ENCODE measurements at regions not wholly inside any gene's neighbourhood (a gene's known extent, or its start where the extent isn't known, plus 50 kb on each side); places are given as distances from the start of the nearest gene placed in this dataset.

- H3K9me3 Mint-ChIP-seq (ENCODE audit: unreplicated experiment), result peaks cover 4% of the 10 kb centered on the region
- H3K36me3 Mint-ChIP-seq (ENCODE audit: unreplicated experiment), result peaks cover 2% of the 10 kb centered on the region
- TF ChIP-seq CTCF (IDR thresholded peaks at IDR 0.05), result no peak
- H3K27ac Mint-ChIP-seq (ENCODE audit: unreplicated experiment), result peak overlapping the region; percentile 91
- no peaks in the 10 kb centered on the region for H3K27me3 Mint-ChIP-seq (ENCODE audit: unreplicated experiment)
- peaks cover 73% of the 10 kb centered on the region for H3K4me1 Mint-ChIP-seq (ENCODE audit: unreplicated experiment)
- no peak overlapping the region for H3K4me3 Mint-ChIP-seq (ENCODE audit: unreplicated experiment)
- DNase-seq (ENCODE audit: extremely low spot score, unreplicated experiment), result no peak
Observed at GRCh38 chr17:83194186-83194561, 114.8 kb downstream of the METRNL start.

- no peaks in the 10 kb centered on the region for H3K27me3 Mint-ChIP-seq (ENCODE audit: unreplicated experiment)
- no peak for DNase-seq (ENCODE audit: extremely low spot score, unreplicated experiment)
- TF ChIP-seq CTCF (IDR thresholded peaks at IDR 0.05), result no peak
- peak overlapping the region; percentile 18 for H3K4me3 Mint-ChIP-seq (ENCODE audit: unreplicated experiment)
- H3K4me1 Mint-ChIP-seq (ENCODE audit: unreplicated experiment), result peaks cover 73% of the 10 kb centered on the region
- H3K36me3 Mint-ChIP-seq (ENCODE audit: unreplicated experiment), result peaks cover 2% of the 10 kb centered on the region
- peak overlapping the region; percentile 91 for H3K27ac Mint-ChIP-seq (ENCODE audit: unreplicated experiment)
- H3K9me3 Mint-ChIP-seq (ENCODE audit: unreplicated experiment), result peaks cover 4% of the 10 kb centered on the region
Observed at GRCh38 chr17:83194761-83195329, 115.4 kb downstream of the METRNL start.

GRCh38 chr17:83195330-83196023 lies 116.1 kb downstream of the METRNL start:
- Mint-ChIP-seq H3K4me3 (ENCODE audit: unreplicated experiment) (peak overlapping the region; percentile 18), H3K27me3 (ENCODE audit: unreplicated experiment) (no peaks in the 10 kb centered on the region), H3K4me1 (ENCODE audit: unreplicated experiment) (peaks cover 73% of the 10 kb centered on the region), H3K27ac (ENCODE audit: unreplicated experiment) (peak overlapping the region; percentile 91), H3K9me3 (ENCODE audit: unreplicated experiment) (peaks cover 4% of the 10 kb centered on the region), H3K36me3 (ENCODE audit: unreplicated experiment) (peaks cover 2% of the 10 kb centered on the region)
- peak; percentile 39 for TF ChIP-seq CTCF (IDR thresholded peaks at IDR 0.05)
- DNase-seq (ENCODE audit: extremely low spot score, unreplicated experiment), result peak; percentile 95

GRCh38 chr17:83196024-83196365 lies 116.6 kb downstream of the METRNL start:
- Mint-ChIP-seq H3K36me3 (ENCODE audit: unreplicated experiment) (peaks cover 2% of the 10 kb centered on the region), H3K4me1 (ENCODE audit: unreplicated experiment) (peaks cover 73% of the 10 kb centered on the region), H3K27me3 (ENCODE audit: unreplicated experiment) (no peaks in the 10 kb centered on the region), H3K4me3 (ENCODE audit: unreplicated experiment) (no peak overlapping the region), H3K27ac (ENCODE audit: unreplicated experiment) (peak overlapping the region; percentile 91), H3K9me3 (ENCODE audit: unreplicated experiment) (peaks cover 4% of the 10 kb centered on the region)
- no peak for TF ChIP-seq CTCF (IDR thresholded peaks at IDR 0.05)
- no peak for DNase-seq (ENCODE audit: extremely low spot score, unreplicated experiment)

- no peaks in the 10 kb centered on the region for H3K27me3 Mint-ChIP-seq (ENCODE audit: unreplicated experiment)
- H3K4me1 Mint-ChIP-seq (ENCODE audit: unreplicated experiment), result peaks cover 73% of the 10 kb centered on the region
- H3K36me3 Mint-ChIP-seq (ENCODE audit: unreplicated experiment), result peaks cover 2% of the 10 kb centered on the region
- DNase-seq (ENCODE audit: extremely low spot score, unreplicated experiment), result no peak
- TF ChIP-seq CTCF (IDR thresholded peaks at IDR 0.05), result no peak
- peaks cover 4% of the 10 kb centered on the region for H3K9me3 Mint-ChIP-seq (ENCODE audit: unreplicated experiment)
- H3K4me3 Mint-ChIP-seq (ENCODE audit: unreplicated experiment), result no peak overlapping the region
- peak overlapping the region; percentile 91 for H3K27ac Mint-ChIP-seq (ENCODE audit: unreplicated experiment)
Observed at GRCh38 chr17:83196366-83196765, 117.0 kb downstream of the METRNL start.
